Gastrocnemius medialis (tissue), 4 donors: ENCODE measurements at regions not wholly inside any gene's neighbourhood (a gene's known extent, or its start where the extent isn't known, plus 50 kb on each side); places are given as distances from the start of the nearest gene placed in this dataset.

Experiments used
- POLR2A ChIP-seq, 2 donors: fragments of 450-650 bp; IDR thresholded peaks; one replicate each; pipeline ENCODE4 v1.6.1; 2017; ENCODE audit warnings: antibody characterized with exemption in 2 of 2, mild to moderate bottlenecking in 2 of 2, moderate library complexity in 2 of 2
- TF ChIP-seq, protein P1 (sequence below), 5 experiments: fragments of 450-650 bp in 3 of 5; fragments of 200-600 bp in 2 of 5; sonication (generic) in 2 of 5; IDR thresholded peaks in 4 of 5; conservative IDR thresholded peaks in 1 of 5; 1 replicate in 4 of 5; 2 replicates in 1 of 5; pipeline ENCODE4 v1.5.1; 2016 to 2019; ENCODE audit warnings: antibody characterized with exemption in 5 of 5, mild to moderate bottlenecking in 3 of 5, moderate library complexity in 3 of 5

GRCh38 chr3:153295901-153296300 is 133.9 kb downstream of the RAP2B start:
- TF ChIP-seq, protein P1, sequence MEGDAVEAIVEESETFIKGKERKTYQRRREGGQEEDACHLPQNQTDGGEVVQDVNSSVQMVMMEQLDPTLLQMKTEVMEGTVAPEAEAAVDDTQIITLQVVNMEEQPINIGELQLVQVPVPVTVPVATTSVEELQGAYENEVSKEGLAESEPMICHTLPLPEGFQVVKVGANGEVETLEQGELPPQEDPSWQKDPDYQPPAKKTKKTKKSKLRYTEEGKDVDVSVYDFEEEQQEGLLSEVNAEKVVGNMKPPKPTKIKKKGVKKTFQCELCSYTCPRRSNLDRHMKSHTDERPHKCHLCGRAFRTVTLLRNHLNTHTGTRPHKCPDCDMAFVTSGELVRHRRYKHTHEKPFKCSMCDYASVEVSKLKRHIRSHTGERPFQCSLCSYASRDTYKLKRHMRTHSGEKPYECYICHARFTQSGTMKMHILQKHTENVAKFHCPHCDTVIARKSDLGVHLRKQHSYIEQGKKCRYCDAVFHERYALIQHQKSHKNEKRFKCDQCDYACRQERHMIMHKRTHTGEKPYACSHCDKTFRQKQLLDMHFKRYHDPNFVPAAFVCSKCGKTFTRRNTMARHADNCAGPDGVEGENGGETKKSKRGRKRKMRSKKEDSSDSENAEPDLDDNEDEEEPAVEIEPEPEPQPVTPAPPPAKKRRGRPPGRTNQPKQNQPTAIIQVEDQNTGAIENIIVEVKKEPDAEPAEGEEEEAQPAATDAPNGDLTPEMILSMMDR (IDR thresholded peaks at IDR 0.05 in 4 of 5, conservative IDR thresholded peaks at IDR 0.05 in 1 of 5): no peak
- no peak for TF ChIP-seq POLR2A (IDR thresholded peaks at IDR 0.05)
